ENCODE measurements at regions not wholly inside any gene's neighbourhood (a gene's known extent, or its start where the extent isn't known, plus 50 kb on each side); places are given as distances from the start of the nearest gene placed in this dataset.
"Not testable (repeated sequence)": the region's sequence is repeated elsewhere in the genome, so short reads cannot be mapped to it uniquely, and the experiment has no call there.

GRCh38 chr12:76971216-76971879, 92.5 kb upstream of the CSRP2 start:
- H3K27me3 ChIP-seq; H3K4me1 ChIP-seq; H3K36me3 ChIP-seq; intact Hi-C loops (cut with DNase I); H3K27ac ChIP-seq; DNase-seq (ENCODE audit: low spot score in 2 of 2); H3K4me3 ChIP-seq: not testable (repeated sequence)
- peaks cover 0 to 11% of the 10 kb centered on the region in 2 donors for H3K9me3 ChIP-seq

DNA sequence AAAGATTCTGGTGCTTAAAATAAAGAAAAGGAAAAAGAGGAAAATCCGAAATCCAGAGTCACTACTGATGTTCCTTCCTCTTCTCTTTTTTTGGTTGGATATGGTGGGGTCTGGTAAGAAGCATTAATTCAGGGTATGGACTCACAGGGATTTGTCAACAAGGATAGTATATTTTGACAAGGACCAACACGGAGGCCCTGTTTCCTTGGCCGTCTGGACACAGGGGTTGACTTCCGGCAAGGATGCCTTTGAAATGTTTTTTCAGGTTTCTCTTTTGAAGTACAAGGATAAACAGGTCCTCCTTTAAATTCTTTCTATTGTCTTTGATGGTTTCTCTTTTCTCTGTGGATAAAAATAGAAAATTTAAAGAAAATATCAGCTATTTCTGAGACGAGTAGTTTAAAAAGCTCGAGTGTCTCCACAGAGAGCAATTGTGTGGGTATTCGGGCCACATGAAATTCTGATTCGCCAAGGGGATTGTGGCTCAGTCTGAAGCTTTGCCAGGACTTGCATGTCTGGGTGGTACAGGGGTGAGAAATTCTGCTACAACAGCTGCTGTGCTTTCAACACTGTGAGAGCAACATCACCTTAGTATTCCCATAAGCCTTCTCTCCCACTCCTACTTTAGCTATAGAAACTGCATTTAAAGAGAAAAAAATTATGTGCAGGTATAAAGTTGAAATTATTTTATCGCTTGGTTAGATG, 88.5 kb upstream of the CSRP2 start:
- Histone ChIP-seq H3K4me3 (no peak overlapping the region), H3K27me3 (no peaks in the 10 kb centered on the region), H3K9me3 (peaks cover 0 to 11% of the 10 kb centered on the region in 2 donors), H3K4me1 (no peaks in the 10 kb centered on the region), H3K36me3 (no peaks in the 10 kb centered on the region), H3K27ac (no peak overlapping the region)
- DNase-seq (ENCODE audit: low spot score in 2 of 2), result no peak
- intact Hi-C loops (cut with DNase I), result no loop called here
- no peak for TF ChIP-seq CTCF (IDR thresholded peaks at IDR 0.05)

- H3K9me3 ChIP-seq, result peaks cover 0 to 10% of the 10 kb centered on the region in 2 donors
- H3K4me3 ChIP-seq, result no peak overlapping the region
- intact Hi-C loops (cut with DNase I), result no loop called here
- H3K36me3 ChIP-seq, result no peaks in the 10 kb centered on the region
- no peak for TF ChIP-seq CTCF (IDR thresholded peaks at IDR 0.05)
- no peaks in the 10 kb centered on the region for H3K4me1 ChIP-seq
- H3K27ac ChIP-seq, result no peak overlapping the region
- H3K27me3 ChIP-seq, result no peaks in the 10 kb centered on the region
- no peak for DNase-seq (ENCODE audit: low spot score in 2 of 2)
Observed at GRCh38 chr12:76964784-76965571, 86.2 kb upstream of the CSRP2 start.

DNA sequence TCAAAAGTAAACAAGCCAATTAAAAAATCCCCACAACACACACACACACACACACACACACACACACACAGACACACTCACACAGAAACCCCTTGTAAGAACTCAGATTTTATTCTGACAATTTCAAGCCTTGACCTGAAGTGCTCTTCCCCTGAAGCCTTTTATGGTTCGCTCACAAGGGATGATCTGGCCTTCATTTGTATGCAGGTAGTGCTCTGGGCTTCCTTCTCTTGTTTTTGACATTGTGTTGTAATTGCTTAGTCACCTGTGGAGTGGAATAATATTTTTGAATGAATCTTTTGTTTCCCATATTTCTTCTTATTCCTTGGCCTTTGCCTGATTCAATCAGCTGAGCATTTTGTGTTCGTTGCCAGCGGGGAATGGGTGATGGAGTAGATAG, 83.3 kb upstream of the CSRP2 start:
- no peaks in the 10 kb centered on the region for H3K36me3 ChIP-seq
- DNase-seq (ENCODE audit: low spot score in 2 of 2), result no peak
- H3K9me3 ChIP-seq, result no peaks in the 10 kb centered on the region
- intact Hi-C loops (cut with DNase I), result no loop called here
- H3K27ac ChIP-seq, result no peak overlapping the region
- no peaks in the 10 kb centered on the region for H3K27me3 ChIP-seq
- H3K4me3 ChIP-seq, result no peak overlapping the region
- no peaks in the 10 kb centered on the region for H3K4me1 ChIP-seq
- no peak for TF ChIP-seq CTCF (IDR thresholded peaks at IDR 0.05)

- no peak overlapping the region for H3K4me3 ChIP-seq
- no peak overlapping the region for H3K27ac ChIP-seq
- no peaks in the 10 kb centered on the region for H3K36me3 ChIP-seq
- no peaks in the 10 kb centered on the region for H3K9me3 ChIP-seq
- peaks cover 0 to 8% of the 10 kb centered on the region in 2 donors for H3K4me1 ChIP-seq
- no peak for DNase-seq (ENCODE audit: low spot score in 2 of 2)
- intact Hi-C loops (cut with DNase I), result no loop called here
- TF ChIP-seq CTCF (IDR thresholded peaks at IDR 0.05), result no peak
- no peaks in the 10 kb centered on the region for H3K27me3 ChIP-seq
Observed at GRCh38 chr12:76957301-76957700, 78.5 kb upstream of the CSRP2 start.

GRCh38 chr12:76952995-76953394, 74.2 kb upstream of the CSRP2 start:
- no peaks in the 10 kb centered on the region for H3K9me3 ChIP-seq
- DNase-seq (ENCODE audit: low spot score in 2 of 2), result no peak
- intact Hi-C loops (cut with DNase I), result loop anchor here (5.0 kb wide), 1 partner anchor 116 kb away; no protein-coding TSS in a partner anchor
- TF ChIP-seq CTCF (IDR thresholded peaks at IDR 0.05), result no peak
- H3K4me1 ChIP-seq, result peaks cover 0 to 8% of the 10 kb centered on the region in 2 donors
- H3K27me3 ChIP-seq, result no peaks in the 10 kb centered on the region
- H3K36me3 ChIP-seq, result no peaks in the 10 kb centered on the region
- no peak overlapping the region for H3K4me3 ChIP-seq
- H3K27ac ChIP-seq, result peak overlapping the region in 1 of 2 donors; percentile 28

All from ascending aorta (tissue), 2 donors.